Tibial nerve (tissue), 4 donors: ENCODE measurements at regions not wholly inside any gene's neighbourhood (a gene's known extent, or its start where the extent isn't known, plus 50 kb on each side); places are given as distances from the start of the nearest gene placed in this dataset.

Experiments
- DNase-seq, 2 donors: peaks; one replicate each; pipeline ENCODE4 v3.0.0-alpha.2; 2019; ENCODE audit warnings: low spot score in 2 of 2
- H3K27ac ChIP-seq, 4 donors: fragments of 200-600 bp; sonication (generic) in 3 of 4; one replicate each; pipeline ENCODE4 v1.5.1; 2017 to 2019; ENCODE audit warnings: mild to moderate bottlenecking in 1 of 4
- H3K27me3 ChIP-seq, 2 donors: fragments of 200-600 bp; sonication (generic) in 1 of 2; one replicate each; pipeline versions ENCODE4 v1.5.1 to v1.6.0; 2017 to 2019
- H3K36me3 ChIP-seq, 3 donors: fragments of 200-600 bp; sonication (generic); one replicate each; pipeline ENCODE4 v1.5.1; 2018 to 2019
- H3K4me1 ChIP-seq, 4 donors: fragments of 200-600 bp; sonication (generic) in 3 of 4; one replicate each; pipeline ENCODE4 v1.5.1; 2017 to 2019
- H3K4me3 ChIP-seq, 4 donors: fragments of 200-600 bp; sonication (generic) in 3 of 4; one replicate each; pipeline ENCODE4 v1.5.1; 2017 to 2019; ENCODE audit warnings: mild to moderate bottlenecking in 1 of 4, moderate library complexity in 1 of 4
- H3K9me3 ChIP-seq, 4 donors: fragments of 200-600 bp; sonication (generic) in 3 of 4; one replicate each; pipeline ENCODE4 v1.5.1; 2017 to 2019
- CTCF ChIP-seq, 5 experiments: fragments of 200-600 bp in 3 of 5; fragments of 450-650 bp in 2 of 5; sonication (generic) in 3 of 5; IDR thresholded peaks; one replicate each; pipeline ENCODE4 v1.5.1; 2016 to 2019; ENCODE audit warnings: antibody characterized with exemption in 5 of 5, mild to moderate bottlenecking in 3 of 5, moderate library complexity in 2 of 5
- EP300 ChIP-seq, 2 donors: sonication (generic); formaldehyde crosslinking; IDR thresholded peaks; one replicate each; pipeline ENCODE4 v1.6.1; 2017; ENCODE audit warnings: antibody characterized with exemption in 2 of 2, mild to moderate bottlenecking in 1 of 2
- POLR2A ChIP-seq, 2 donors: fragments of 450-650 bp; IDR thresholded peaks; one replicate each; pipeline ENCODE4 v1.6.1; 2017; ENCODE audit warnings: antibody characterized with exemption in 2 of 2, mild to moderate bottlenecking in 2 of 2, moderate library complexity in 2 of 2
- WGBS, 2 donors: methylation state at CpG; one replicate each; pipeline ENCODE4 v1.1.5; 2018; 5-methylcytosine and 5-hydroxymethylcytosine counted together

GRCh38 chr14:38336298-38336697 is 80.4 kb upstream of the CLEC14A start:
- no peaks in the 10 kb centered on the region for H3K36me3 ChIP-seq
- TF ChIP-seq EP300 (IDR thresholded peaks at IDR 0.05) = no peak
- TF ChIP-seq POLR2A (IDR thresholded peaks at IDR 0.05) = no peak
- H3K4me1 ChIP-seq = no peaks in the 10 kb centered on the region
- H3K4me3 ChIP-seq = no peak overlapping the region
- DNase-seq = no peak
- no peak overlapping the region for H3K27ac ChIP-seq
- no peaks in the 10 kb centered on the region for H3K9me3 ChIP-seq
- H3K27me3 ChIP-seq = no peaks in the 10 kb centered on the region

- Histone ChIP-seq H3K36me3 (no peaks in the 10 kb centered on the region), H3K27ac (no peak overlapping the region), H3K9me3 (no peaks in the 10 kb centered on the region), H3K4me1 (no peaks in the 10 kb centered on the region), H3K27me3 (no peaks in the 10 kb centered on the region), H3K4me3 (no peak overlapping the region)
- WGBS, 2 donors = 46 to 75% methylated on average over 2 of the region's 2 CpGs
- no peak for DNase-seq
- TF ChIP-seq POLR2A (IDR thresholded peaks at IDR 0.05) (no peak), EP300 (IDR thresholded peaks at IDR 0.05) (no peak), CTCF (IDR thresholded peaks at IDR 0.05) (no peak)
Measured at GRCh38 chr14:38330275-38330674, 74.4 kb upstream of the CLEC14A start.

GRCh38 chr14:38329246-38329645 is 73.4 kb upstream of the CLEC14A start:
- H3K4me1 ChIP-seq = no peaks in the 10 kb centered on the region
- no peaks in the 10 kb centered on the region for H3K36me3 ChIP-seq
- H3K27ac ChIP-seq = no peak overlapping the region
- H3K27me3 ChIP-seq = no peaks in the 10 kb centered on the region
- WGBS, 2 donors = 93% methylated on average over 1 of the region's 1 CpG
- DNase-seq = no peak
- H3K4me3 ChIP-seq = no peak overlapping the region
- TF ChIP-seq CTCF (IDR thresholded peaks at IDR 0.05) = no peak
- TF ChIP-seq POLR2A (IDR thresholded peaks at IDR 0.05) = no peak
- TF ChIP-seq EP300 (IDR thresholded peaks at IDR 0.05) = no peak
- no peaks in the 10 kb centered on the region for H3K9me3 ChIP-seq

- TF ChIP-seq EP300 (IDR thresholded peaks at IDR 0.05) = no peak
- no peak for TF ChIP-seq CTCF (IDR thresholded peaks at IDR 0.05)
- no peak for TF ChIP-seq POLR2A (IDR thresholded peaks at IDR 0.05)
- H3K27me3 ChIP-seq = no peaks in the 10 kb centered on the region
- no peaks in the 10 kb centered on the region for H3K4me1 ChIP-seq
- H3K4me3 ChIP-seq = no peak overlapping the region
- 84 to 87% methylated on average over 3 of the region's 3 CpGs for WGBS, 2 donors
- H3K27ac ChIP-seq = no peak overlapping the region
- no peaks in the 10 kb centered on the region for H3K36me3 ChIP-seq
- H3K9me3 ChIP-seq = no peaks in the 10 kb centered on the region
- DNase-seq = no peak
Measured at GRCh38 chr14:38316922-38317321, 61.0 kb upstream of the CLEC14A start.

- Histone ChIP-seq H3K4me1 (no peaks in the 10 kb centered on the region), H3K27me3 (no peaks in the 10 kb centered on the region), H3K9me3 (no peaks in the 10 kb centered on the region), H3K4me3 (no peak overlapping the region), H3K36me3 (no peaks in the 10 kb centered on the region), H3K27ac (no peak overlapping the region)
- TF ChIP-seq CTCF (IDR thresholded peaks at IDR 0.05) (no peak), EP300 (IDR thresholded peaks at IDR 0.05) (no peak), POLR2A (IDR thresholded peaks at IDR 0.05) (no peak)
- DNase-seq = no peak
Measured at GRCh38 chr14:38311655-38312054, 55.8 kb upstream of the CLEC14A start.

- no peaks in the 10 kb centered on the region for H3K27me3 ChIP-seq
- no peak for DNase-seq
- H3K4me1 ChIP-seq = no peaks in the 10 kb centered on the region
- WGBS, 2 donors = 51 to 52% methylated on average over 3 of the region's 3 CpGs
- H3K9me3 ChIP-seq = no peaks in the 10 kb centered on the region
- no peak overlapping the region for H3K27ac ChIP-seq
- no peaks in the 10 kb centered on the region for H3K36me3 ChIP-seq
- no peak overlapping the region for H3K4me3 ChIP-seq
- no peak for TF ChIP-seq POLR2A (IDR thresholded peaks at IDR 0.05)
- TF ChIP-seq CTCF (IDR thresholded peaks at IDR 0.05) = no peak
Measured at GRCh38 chr14:38310420-38310995, 54.6 kb upstream of the CLEC14A start.
